H1 (cell line): ENCODE measurements at regions not wholly inside any gene's neighbourhood (a gene's known extent, or its start where the extent isn't known, plus 50 kb on each side); places are given as distances from the start of the nearest gene placed in this dataset.

Experiments used
- CTCF ChIA-PET: fragments of 300-600 bp; sonication (Branson Sonifier 250); formaldehyde crosslinking; loops from one replicate; lab custom pipeline; 2021; ENCODE audit not compliant: partially characterized antibody; lab: Charles Lee
- POLR2A ChIA-PET: fragments of 300-600 bp; sonication (Branson Sonifier 250); formaldehyde crosslinking; loops from one replicate; lab custom pipeline; 2021; ENCODE audit warnings: inconsistent platforms; ENCODE audit not compliant: partially characterized antibody; lab: Charles Lee
- DNase-seq, 2 experiments: peaks; one replicate each; pipeline versions ENCODE4 v3.0.0 to v3.0.0-alpha.2; 2010 to 2022; ENCODE audit warnings: low spot score in 2 of 2, low read depth in 1 of 2, mixed read lengths in 1 of 2
- FAIRE-seq: peaks from 2 replicates; lab custom pipeline; 2011; peaks lifted over from hg19 to GRCh38; lab: Jason Lieb, UNC
- H2AFZ ChIP-seq: 2 replicates; pipeline ENCODE4 v1.8.1; 2012; ENCODE audit warnings: low read length, inconsistent platforms
- H2AK5ac ChIP-seq: 2 replicates; pipeline ENCODE4 v1.6.1; 2013; ENCODE audit warnings: low read depth, low read length
- H2BK120ac ChIP-seq: replicated peaks from 2 replicates; pipeline ENCODE3; 2013; ENCODE audit warnings: low read depth, low read length, inconsistent platforms
- H2BK12ac ChIP-seq: 2 replicates; pipeline ENCODE4 v1.6.1; 2013; ENCODE audit warnings: low read depth, low read length
- H2BK15ac ChIP-seq: 2 replicates; pipeline ENCODE4 v1.6.1; 2013; ENCODE audit warnings: low read length
- H2BK20ac ChIP-seq: 2 replicates; pipeline ENCODE4 v1.6.1; 2013; ENCODE audit warnings: low read length
- H2BK5ac ChIP-seq: 2 replicates; pipeline ENCODE4 v1.6.1; 2013; ENCODE audit warnings: low read depth, low read length
- H3K14ac ChIP-seq: 2 replicates; pipeline ENCODE4 v1.6.1; 2013; ENCODE audit warnings: inconsistent platforms; ENCODE audit not compliant: insufficient read length
- H3K18ac ChIP-seq: 2 replicates; pipeline ENCODE4 v1.6.1; 2013; ENCODE audit warnings: low read length; ENCODE audit errors: extremely low read depth
- H3K23ac ChIP-seq: 2 replicates; pipeline ENCODE4 v1.6.1; 2013; ENCODE audit warnings: inconsistent platforms; ENCODE audit not compliant: insufficient read length
- H3K23me2 ChIP-seq: 2 replicates; pipeline ENCODE4 v1.6.1; 2013; ENCODE audit warnings: low read depth, low read length
- H3K27ac ChIP-seq: 2 replicates; pipeline ENCODE4 v1.6.1; 2011; ENCODE audit warnings: low read depth, low read length, inconsistent platforms
- H3K27me3 ChIP-seq, 4 experiments: replicated peaks in 1 of 4; 1 replicate in 1 of 4; 2 replicates in 3 of 4; pipeline versions ENCODE4 v1.6.1 to v1.8.1; 2011 to 2013; ENCODE audit warnings: low read length in 3 of 4, mild to moderate bottlenecking in 3 of 4, inconsistent platforms in 2 of 4, mixed read lengths in 2 of 4, moderate library complexity in 1 of 4; ENCODE audit not compliant: control insufficient read depth in 3 of 4, insufficient read depth in 3 of 4; ENCODE audit errors: extremely low read depth in 1 of 4
- H3K36me3 ChIP-seq, 4 experiments: 2 replicates each; pipeline versions ENCODE4 v1.6.1 to v1.8.1; 2011 to 2013; ENCODE audit warnings: mild to moderate bottlenecking in 4 of 4, low read length in 3 of 4, moderate library complexity in 2 of 4, control low read depth in 1 of 4, inconsistent platforms in 1 of 4; ENCODE audit not compliant: insufficient read depth in 4 of 4, control insufficient read depth in 2 of 4
- H3K4ac ChIP-seq: replicated peaks from 2 replicates; pipeline ENCODE3; 2013; ENCODE audit warnings: low read length, low read depth, mixed read lengths, inconsistent platforms; ENCODE audit not compliant: insufficient read length
- H3K4me1 ChIP-seq, 4 experiments: replicated peaks in 1 of 4; 1 replicate in 1 of 4; 2 replicates in 3 of 4; pipeline versions ENCODE4 v1.6.1 to v1.8.1; 2011 to 2013; ENCODE audit warnings: low read length in 3 of 4, inconsistent platforms in 2 of 4, mixed read lengths in 1 of 4; ENCODE audit not compliant: insufficient read depth in 4 of 4, control insufficient read depth in 3 of 4
- H3K4me2 ChIP-seq, 2 experiments: 2 replicates each; pipeline versions ENCODE4 v1.6.1 to v1.8.1; 2011 to 2013; ENCODE audit warnings: low read depth in 2 of 2, low read length in 2 of 2, control low read depth in 1 of 2, inconsistent platforms in 1 of 2, mild to moderate bottlenecking in 1 of 2; ENCODE audit not compliant: insufficient read depth in 1 of 2
- H3K4me3 ChIP-seq, 4 experiments: fragments of 200-600, 300-600 bp in 1 of 4; sonication (generic), shearing (Covaris generic), sonication (Bioruptor Twin) in 1 of 4; 2 replicates each; pipeline versions ENCODE4 v1.5.1 to v1.8.1; 2011 to 2016; ENCODE audit warnings: low read length in 4 of 4, low read depth in 3 of 4, control low read depth in 2 of 4, inconsistent platforms in 2 of 4, mild to moderate bottlenecking in 2 of 4, mixed read lengths in 1 of 4, moderate library complexity in 1 of 4; ENCODE audit not compliant: insufficient read depth in 2 of 4; ENCODE audit errors: extremely low read depth in 1 of 4
- H3K56ac ChIP-seq: replicated peaks from 2 replicates; pipeline ENCODE3; 2013; ENCODE audit warnings: low read depth, mild to moderate bottlenecking, mixed read lengths, low read length, inconsistent platforms; ENCODE audit not compliant: insufficient read length
- H3K79me1 ChIP-seq: 2 replicates; pipeline ENCODE4 v1.6.1; 2013; ENCODE audit warnings: low read depth, low read length, control low read depth
- H3K79me2 ChIP-seq, 2 experiments: 2 replicates each; pipeline versions ENCODE4 v1.6.1 to v1.8.1; 2012 to 2013; ENCODE audit warnings: low read length in 2 of 2, mild to moderate bottlenecking in 2 of 2, inconsistent platforms in 1 of 2; ENCODE audit not compliant: insufficient read depth in 2 of 2, control insufficient read depth in 1 of 2
- H3K9ac ChIP-seq, 4 experiments: replicated peaks in 1 of 4; 1 replicate in 1 of 4; 2 replicates in 3 of 4; pipeline versions ENCODE4 v1.6.1 to v1.8.1; 2011 to 2013; ENCODE audit warnings: low read depth in 3 of 4, low read length in 3 of 4, control low read depth in 2 of 4, mild to moderate bottlenecking in 2 of 4, moderate library complexity in 2 of 4, inconsistent platforms in 1 of 4; ENCODE audit errors: extremely low read depth in 1 of 4
- H3K9me3 ChIP-seq, 2 experiments: 2 replicates each; pipeline versions ENCODE4 v1.6.1 to v1.8.1; 2012 to 2013; ENCODE audit warnings: mild to moderate bottlenecking in 2 of 2, moderate library complexity in 2 of 2, control low read depth in 1 of 2, inconsistent platforms in 1 of 2, low read depth in 1 of 2, low read length in 1 of 2, mixed read lengths in 1 of 2; ENCODE audit not compliant: insufficient read depth in 2 of 2
- H4K20me1 ChIP-seq, 2 experiments: replicated peaks in 1 of 2; 2 replicates each; pipeline versions ENCODE3 to v1.8.1; 2011 to 2013; ENCODE audit warnings: inconsistent platforms in 2 of 2, low read length in 2 of 2, mild to moderate bottlenecking in 1 of 2; ENCODE audit not compliant: insufficient read depth in 2 of 2, control insufficient read depth in 1 of 2
- H4K5ac ChIP-seq: 2 replicates; pipeline ENCODE4 v1.6.1; 2013; ENCODE audit warnings: low read length, low read depth, mixed read lengths, inconsistent platforms; ENCODE audit not compliant: insufficient read length
- H4K8ac ChIP-seq: 2 replicates; pipeline ENCODE4 v1.8.0; 2013; ENCODE audit warnings: mild to moderate bottlenecking, moderate library complexity, low read length, inconsistent platforms; ENCODE audit not compliant: insufficient read depth; ENCODE audit errors: extremely low read depth
- H4K91ac ChIP-seq: replicated peaks from 2 replicates; pipeline ENCODE3; 2013; ENCODE audit warnings: low read length, mixed read lengths, inconsistent platforms; ENCODE audit not compliant: insufficient read length
- HDAC2 ChIP-seq, 2 experiments: fragments of 300-600 bp in 1 of 2; sonication (generic) in 1 of 2; IDR thresholded peaks; 2 replicates each; pipeline ENCODE4 v1.6.1; 2011 to 2012; ENCODE audit warnings: low read depth in 2 of 2, low read length in 2 of 2, mild to moderate bottlenecking in 2 of 2, moderate library complexity in 2 of 2, borderline replicate concordance in 1 of 2, inconsistent platforms in 1 of 2
- JUND ChIP-seq: IDR thresholded peaks from 2 replicates; pipeline ENCODE4 v1.6.1; 2011; ENCODE audit warnings: mild to moderate bottlenecking, improper control_type of control experiment, low read length
- WGBS, 2 experiments: shearing (Covaris generic) in 1 of 2; methylation state at CpG; one replicate each; pipeline versions ENCODE4 v1.1.6 to v1.1.7; 2013 to 2015; ENCODE audit warnings: low lambda C conversion rate in 2 of 2, mixed read lengths in 2 of 2, inconsistent platforms in 1 of 2, low coverage in 1 of 2, missing lambda C conversion rate in 1 of 2; ENCODE audit not compliant: insufficient replicate concordance in 2 of 2, insufficient coverage in 1 of 2, insufficient read length in 1 of 2; ENCODE audit errors: extremely low coverage in 1 of 2, missing lambda C conversion rate in 1 of 2; 5-methylcytosine and 5-hydroxymethylcytosine counted together
- TF ChIP-seq, protein P1 (sequence below): IDR thresholded peaks from 2 replicates; pipeline ENCODE4 v1.6.1; 2011; ENCODE audit warnings: low read depth, mild to moderate bottlenecking, low read length; ENCODE audit not compliant: insufficient read depth

DNA sequence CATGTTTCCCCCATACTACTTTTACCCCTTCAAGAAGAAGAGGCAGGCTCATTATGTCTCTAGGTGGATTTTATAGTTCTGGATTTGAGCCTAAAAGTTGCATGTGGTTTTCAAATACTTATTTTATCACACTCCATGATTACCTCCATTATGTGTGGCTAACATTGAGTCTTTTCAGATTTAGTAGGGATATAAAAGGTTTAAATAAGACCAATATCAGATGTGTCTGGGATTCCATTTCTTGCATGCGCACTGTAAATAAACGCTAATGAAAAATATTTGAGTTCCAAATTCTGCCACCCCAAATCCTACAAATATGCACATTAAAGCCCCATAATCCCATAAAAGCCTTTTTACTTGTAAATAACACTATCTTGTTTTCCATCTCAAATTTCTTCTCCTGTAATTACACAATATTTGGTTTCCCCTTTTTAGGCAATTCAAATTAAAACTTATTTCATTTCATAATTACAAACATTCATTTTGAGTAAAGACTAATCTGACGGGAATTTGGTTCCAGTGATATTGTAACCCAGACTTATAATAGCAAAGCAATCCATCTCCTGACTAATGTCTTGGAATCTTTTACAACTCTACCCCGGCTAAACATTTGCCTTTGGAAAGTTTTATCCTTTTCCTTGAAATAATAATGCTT, 600.0 kb downstream of the SLC4A3 start:
- 84% methylated on average over 4 of the region's 4 CpGs; no CpG with 5 or more reads in 1 of the 2 experiments for WGBS, 2 experiments
- Histone ChIP-seq H3K27me3 (no peaks in the 10 kb centered on the region), H3K9me3 (no peaks in the 10 kb centered on the region), H3K27ac (no peak overlapping the region), H4K91ac (no peak overlapping the region), H2BK120ac (no peak overlapping the region), H3K23me2 (no peaks in the 10 kb centered on the region), H4K5ac (no peak overlapping the region), H4K20me1 (no peaks in the 10 kb centered on the region), H3K23ac (no peak overlapping the region), H3K4me2 (no peak overlapping the region), H2AK5ac (no peak overlapping the region), H2BK20ac (no peak overlapping the region), H2BK5ac (no peak overlapping the region), H3K4me3 (no peak overlapping the region), H3K36me3 (no peaks in the 10 kb centered on the region), H4K8ac (no peak overlapping the region), H3K4ac (no peak overlapping the region)
- CTCF ChIA-PET, result no interaction called here
- FAIRE-seq, result no peak
- TF ChIP-seq JUND (no peak), HDAC2 (IDR thresholded peaks at IDR 0.05; ENCODE audit: borderline replicate concordance in 1 of 2, low read depth in 2 of 2, low read length in 2 of 2) (no peak)
- TF ChIP-seq, protein P1, sequence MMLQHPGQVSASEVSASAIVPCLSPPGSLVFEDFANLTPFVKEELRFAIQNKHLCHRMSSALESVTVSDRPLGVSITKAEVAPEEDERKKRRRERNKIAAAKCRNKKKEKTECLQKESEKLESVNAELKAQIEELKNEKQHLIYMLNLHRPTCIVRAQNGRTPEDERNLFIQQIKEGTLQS, result no peak
- TF ChIP-seq, all 59 proteins: peak for 0
- Histone ChIP-seq H3K18ac (no peak overlapping the region), H3K14ac (no peak overlapping the region), H2BK15ac (no peak overlapping the region), H3K4me1 (peaks cover 0 to 5% (median 1%) of the 10 kb centered on the region in 4 experiments; a peak in 2 of 7 replicates), H2BK12ac (no peak overlapping the region), H3K79me2 (no peaks in the 10 kb centered on the region), H3K79me1 (no peaks in the 10 kb centered on the region), H3K9ac (no peak overlapping the region), H3K56ac (no peak overlapping the region), H2AFZ (no peak overlapping the region)
- POLR2A ChIA-PET, result no interaction called here
- no peak for DNase-seq
